Ovary (tissue), 7 donors: ENCODE measurements at regions not wholly inside any gene's neighbourhood (a gene's known extent, or its start where the extent isn't known, plus 50 kb on each side); places are given as distances from the start of the nearest gene placed in this dataset.

ENCODE experiments used
- DNase-seq, 5 donors: peaks; one replicate each; pipeline ENCODE4 v3.0.0-alpha.2; 2019 to 2020
- H3K27ac ChIP-seq, 2 donors: fragments of 200-600 bp; one replicate each; pipeline versions ENCODE4 v1.5.1 to v1.8.0; 2019 to 2022
- H3K27me3 ChIP-seq: fragments of 200-600 bp; one replicate; pipeline ENCODE4 v1.8.0; 2022
- H3K36me3 ChIP-seq: fragments of 200-600 bp; sonication (generic); one replicate; pipeline ENCODE4 v1.5.1; 2019
- H3K4me1 ChIP-seq: one replicate; pipeline ENCODE4 v1.8.1; 2013; ENCODE audit warnings: mild to moderate bottlenecking, moderate library complexity; ENCODE audit not compliant: insufficient read depth
- H3K4me3 ChIP-seq: fragments of 200-600 bp; sonication (generic); one replicate; pipeline ENCODE4 v1.5.1; 2017
- H3K9me3 ChIP-seq, 2 donors: fragments of 200-600 bp in 1 of 2; sonication (generic) in 1 of 2; one replicate each; pipeline versions ENCODE4 v1.5.1 to v1.8.1; 2013 to 2019; ENCODE audit warnings: mild to moderate bottlenecking in 1 of 2, moderate library complexity in 1 of 2
- EP300 ChIP-seq: sonication (generic); formaldehyde crosslinking; IDR thresholded peaks from one replicate; pipeline ENCODE4 v1.6.1; 2017; ENCODE audit warnings: antibody characterized with exemption
- POLR2A ChIP-seq: fragments of 450-650 bp; IDR thresholded peaks from one replicate; pipeline ENCODE4 v1.6.1; 2017; ENCODE audit warnings: antibody characterized with exemption, mild to moderate bottlenecking, moderate library complexity
- WGBS, 3 donors: extraction: QIAGEN DNeasy Blood & Tissue Kit in 1 of 3; methylation state at CpG; one replicate each; pipeline versions ENCODE4 v1.1.5 to v1.1.7; 2013 to 2017; 5-methylcytosine and 5-hydroxymethylcytosine counted together
- intact Hi-C, 4 donors: fragments of 100-400 bp; cut with DNase I; formaldehyde crosslinking; loops; one replicate each; pipeline versions ENCODE4 v1.11.0 to v1.15.1; 2022 to 2023
- TF ChIP-seq, protein P1 (sequence below), 3 donors: fragments of 450-650 bp in 2 of 3; fragments of 200-600 bp in 1 of 3; IDR thresholded peaks; one replicate each; pipeline versions ENCODE4 v1.5.1 to v1.8.0; 2016 to 2022; ENCODE audit warnings: antibody characterized with exemption in 3 of 3, mild to moderate bottlenecking in 1 of 3
- donor health status: DM: no; HTN: no; CAD: no; lungs with moderate emphysema.
- donor health status: DM: no; HTN: no; CAD: no.
- donor health status: Bipolar disorder and iron deficiency.
- donor health status: DM: no; HTN: no; CAD: no.
- donor health status: DM: yes; HTN: yes; CAD: no.

- 96 to 99% (median 96%) methylated on average over 1 of the region's 1 CpG for WGBS, 3 donors
- TF ChIP-seq, protein P1, sequence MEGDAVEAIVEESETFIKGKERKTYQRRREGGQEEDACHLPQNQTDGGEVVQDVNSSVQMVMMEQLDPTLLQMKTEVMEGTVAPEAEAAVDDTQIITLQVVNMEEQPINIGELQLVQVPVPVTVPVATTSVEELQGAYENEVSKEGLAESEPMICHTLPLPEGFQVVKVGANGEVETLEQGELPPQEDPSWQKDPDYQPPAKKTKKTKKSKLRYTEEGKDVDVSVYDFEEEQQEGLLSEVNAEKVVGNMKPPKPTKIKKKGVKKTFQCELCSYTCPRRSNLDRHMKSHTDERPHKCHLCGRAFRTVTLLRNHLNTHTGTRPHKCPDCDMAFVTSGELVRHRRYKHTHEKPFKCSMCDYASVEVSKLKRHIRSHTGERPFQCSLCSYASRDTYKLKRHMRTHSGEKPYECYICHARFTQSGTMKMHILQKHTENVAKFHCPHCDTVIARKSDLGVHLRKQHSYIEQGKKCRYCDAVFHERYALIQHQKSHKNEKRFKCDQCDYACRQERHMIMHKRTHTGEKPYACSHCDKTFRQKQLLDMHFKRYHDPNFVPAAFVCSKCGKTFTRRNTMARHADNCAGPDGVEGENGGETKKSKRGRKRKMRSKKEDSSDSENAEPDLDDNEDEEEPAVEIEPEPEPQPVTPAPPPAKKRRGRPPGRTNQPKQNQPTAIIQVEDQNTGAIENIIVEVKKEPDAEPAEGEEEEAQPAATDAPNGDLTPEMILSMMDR (IDR thresholded peaks at IDR 0.05), result no peak
- no peak for TF ChIP-seq EP300
- TF ChIP-seq POLR2A, result no peak
- no peaks in the 10 kb centered on the region for H3K9me3 ChIP-seq
- H3K27ac ChIP-seq, result no peak overlapping the region
- no peaks in the 10 kb centered on the region for H3K27me3 ChIP-seq
- DNase-seq, result no peak
- no peaks in the 10 kb centered on the region for H3K36me3 ChIP-seq
- H3K4me1 ChIP-seq, result no peaks in the 10 kb centered on the region
- intact Hi-C loops, result loop anchor here in 1 of 4 donors (1.0 kb wide), 1 partner anchor 9 kb away; no protein-coding TSS in a partner anchor
- no peak overlapping the region for H3K4me3 ChIP-seq
These were observed 1589.4 kb downstream of the MAT2B start for GRCh38 chr5:165094782-165095181.

DNA sequence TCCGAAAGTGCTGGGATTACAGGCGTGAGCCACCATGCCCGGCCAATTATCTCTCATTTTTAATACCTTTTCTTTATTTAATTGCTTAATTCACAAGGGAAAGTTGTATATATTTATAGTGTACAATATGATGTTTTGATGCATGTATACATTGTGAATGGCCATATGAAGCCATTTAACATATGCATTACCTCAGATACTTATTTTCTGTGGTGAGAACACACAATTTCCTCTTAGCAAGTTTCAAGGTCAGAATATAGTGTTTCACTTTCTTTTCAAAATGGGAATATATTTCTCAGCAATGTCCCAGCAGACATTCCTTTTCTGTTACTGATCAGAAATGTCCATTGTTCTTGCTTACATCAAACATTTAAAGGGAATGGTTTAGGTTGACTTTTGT, 1596.3 kb downstream of the MAT2B start:
- DNase-seq, result no peak
- Histone ChIP-seq H3K27ac (no peak overlapping the region), H3K36me3 (no peaks in the 10 kb centered on the region), H3K4me1 (no peaks in the 10 kb centered on the region), H3K27me3 (no peaks in the 10 kb centered on the region), H3K9me3 (no peaks in the 10 kb centered on the region), H3K4me3 (no peak overlapping the region)
- WGBS, 3 donors, result 83 to 98% (median 96%) methylated on average over 3 of the region's 3 CpGs
- intact Hi-C loops, result no loop called here
- TF ChIP-seq, protein P1 (IDR thresholded peaks at IDR 0.05), result no peak
- TF ChIP-seq EP300, result no peak
- no peak for TF ChIP-seq POLR2A

DNA sequence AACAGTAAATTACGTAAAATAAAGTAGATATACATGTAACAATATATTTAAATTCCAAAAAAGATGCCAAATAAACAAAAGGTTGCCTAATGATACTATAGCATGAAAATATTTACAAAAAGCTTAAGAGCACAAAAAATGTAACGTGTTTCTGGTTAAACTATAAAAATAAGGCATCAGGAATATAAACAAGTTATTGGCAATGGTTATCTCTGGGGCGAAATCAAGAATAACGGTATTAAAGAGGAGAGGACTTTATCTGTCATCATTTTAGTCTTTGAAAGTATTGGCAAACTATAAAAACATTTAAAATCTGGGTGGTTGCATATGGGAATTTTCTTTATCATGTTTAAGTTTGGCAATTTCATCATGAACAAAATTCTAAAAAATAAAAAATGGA, 1599.2 kb downstream of the MAT2B start:
- DNase-seq, result no peak
- H3K4me3 ChIP-seq, result no peak overlapping the region
- TF ChIP-seq, protein P1 (IDR thresholded peaks at IDR 0.05), result no peak
- no peak for TF ChIP-seq POLR2A
- no peak for TF ChIP-seq EP300
- H3K27ac ChIP-seq, result no peak overlapping the region
- no peaks in the 10 kb centered on the region for H3K36me3 ChIP-seq
- intact Hi-C loops, result no loop called here
- no peaks in the 10 kb centered on the region for H3K9me3 ChIP-seq
- WGBS, 3 donors, result 22 to 55% (median 49%) methylated on average over 4 of the region's 4 CpGs
- H3K4me1 ChIP-seq, result no peaks in the 10 kb centered on the region
- no peaks in the 10 kb centered on the region for H3K27me3 ChIP-seq

- Histone ChIP-seq H3K9me3 (no peaks in the 10 kb centered on the region), H3K4me1 (no peaks in the 10 kb centered on the region), H3K36me3 (no peaks in the 10 kb centered on the region), H3K27me3 (no peaks in the 10 kb centered on the region), H3K27ac (no peak overlapping the region), H3K4me3 (no peak overlapping the region)
- WGBS, 3 donors, result 64 to 74% (median 66%) methylated on average over 3 of the region's 3 CpGs
- no peak for DNase-seq
- TF ChIP-seq, protein P1 (IDR thresholded peaks at IDR 0.05), result no peak
- TF ChIP-seq EP300 (no peak), POLR2A (no peak)
- intact Hi-C loops, result no loop called here
These were observed 1603.4 kb downstream of the MAT2B start for GRCh38 chr5:165108809-165109208.

DNA sequence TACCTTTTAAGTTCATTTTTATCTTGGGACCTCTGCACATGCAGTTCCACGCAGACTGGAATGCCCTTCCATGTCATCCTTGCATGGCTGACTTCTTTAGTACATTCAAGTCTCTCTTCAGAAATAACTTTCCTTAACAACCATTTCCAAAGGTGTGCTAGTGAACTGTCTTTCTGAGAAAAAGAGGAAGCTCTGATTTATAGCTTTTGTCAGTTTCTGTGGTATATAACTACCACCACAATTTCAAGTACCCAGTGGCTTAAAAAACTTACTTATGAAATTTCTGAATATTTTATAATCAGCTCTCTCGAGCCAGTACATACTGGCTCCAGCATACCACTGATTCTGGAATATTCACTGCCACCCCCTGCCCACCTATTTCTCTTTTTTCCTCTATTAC, 1613.8 kb downstream of the MAT2B start:
- no peak for TF ChIP-seq POLR2A
- 91 to 95% (median 92%) methylated on average over 2 of the region's 2 CpGs for WGBS, 3 donors
- no peaks in the 10 kb centered on the region for H3K36me3 ChIP-seq
- DNase-seq, result no peak
- H3K27me3 ChIP-seq, result no peaks in the 10 kb centered on the region
- intact Hi-C loops, result no loop called here
- H3K27ac ChIP-seq, result no peak overlapping the region
- no peak overlapping the region for H3K4me3 ChIP-seq
- H3K9me3 ChIP-seq, result no peaks in the 10 kb centered on the region
- H3K4me1 ChIP-seq, result no peaks in the 10 kb centered on the region
